ENCODE measurements at regions not wholly inside any gene's neighbourhood (a gene's known extent, or its start where the extent isn't known, plus 50 kb on each side); places are given as distances from the start of the nearest gene placed in this dataset.

DNA sequence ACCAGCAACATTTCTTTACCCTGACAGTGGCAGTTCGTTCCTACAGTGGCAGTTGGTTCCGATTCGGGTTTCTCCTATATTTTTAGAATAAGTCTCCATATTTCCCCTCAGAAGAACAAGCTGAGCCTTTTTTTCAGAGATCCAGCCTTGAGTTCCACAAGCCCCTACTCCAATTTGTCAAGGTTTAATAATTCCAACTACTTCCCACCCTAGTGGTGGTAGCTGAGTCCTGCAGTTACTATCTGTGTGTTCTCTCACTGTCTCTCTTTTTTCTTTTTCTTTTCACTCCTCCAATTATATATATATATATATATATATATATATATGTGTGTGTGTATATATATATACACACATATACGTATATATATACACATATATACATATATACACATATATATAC lies 1347.3 kb downstream of the PCDH9 start:
- no peak for DNase-seq (ENCODE audit: low spot score)

DNA sequence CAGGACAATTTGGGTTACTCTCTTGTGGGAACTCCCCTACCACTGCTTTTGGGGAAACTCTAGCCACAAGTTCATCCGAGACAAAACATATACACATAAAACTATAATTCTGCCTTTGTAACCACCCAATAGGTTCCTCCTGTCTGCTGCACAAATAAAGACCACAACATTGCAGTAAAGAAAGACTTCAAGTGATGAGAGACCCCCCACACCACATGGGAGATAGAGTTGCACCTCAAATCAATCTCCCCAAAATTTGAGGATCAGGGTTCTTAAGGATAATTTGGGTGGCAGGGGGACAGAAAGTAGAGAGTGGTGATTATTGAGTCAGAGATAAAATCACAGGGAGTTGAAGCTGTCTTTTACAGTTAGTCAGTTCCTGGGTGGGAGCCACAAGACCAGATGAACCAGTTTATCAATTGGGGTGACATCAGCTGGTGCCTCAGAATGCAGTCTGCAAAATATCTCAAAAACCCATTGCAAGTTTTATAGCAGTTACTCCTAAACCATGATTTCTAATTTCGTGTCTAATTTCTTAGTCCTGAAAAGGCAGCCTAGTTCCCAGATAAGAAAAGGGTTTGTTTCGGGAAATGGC lies 1348.5 kb downstream of the PCDH9 start:
- DNase-seq (ENCODE audit: low spot score): no peak

DNA sequence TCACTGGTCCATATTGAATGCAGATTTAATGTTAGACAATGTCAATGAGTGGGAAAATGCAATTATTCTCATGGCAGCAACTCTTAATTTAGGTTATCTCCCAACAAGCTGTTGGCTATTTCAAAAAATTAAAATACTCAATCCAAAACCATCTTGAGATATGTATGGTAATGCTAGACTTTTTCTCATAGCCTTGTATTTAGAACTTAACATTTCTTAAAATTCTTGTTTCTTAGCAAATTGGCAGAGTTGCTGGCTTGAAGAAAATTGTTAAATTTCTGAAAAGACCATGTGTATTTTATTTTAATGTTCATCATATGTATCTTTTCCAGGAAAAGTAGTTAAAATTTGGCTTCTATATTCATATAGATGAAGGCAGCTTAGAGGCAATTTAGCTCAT lies 1355.1 kb downstream of the PCDH9 start:
- no peak for DNase-seq (ENCODE audit: low spot score)

DNA sequence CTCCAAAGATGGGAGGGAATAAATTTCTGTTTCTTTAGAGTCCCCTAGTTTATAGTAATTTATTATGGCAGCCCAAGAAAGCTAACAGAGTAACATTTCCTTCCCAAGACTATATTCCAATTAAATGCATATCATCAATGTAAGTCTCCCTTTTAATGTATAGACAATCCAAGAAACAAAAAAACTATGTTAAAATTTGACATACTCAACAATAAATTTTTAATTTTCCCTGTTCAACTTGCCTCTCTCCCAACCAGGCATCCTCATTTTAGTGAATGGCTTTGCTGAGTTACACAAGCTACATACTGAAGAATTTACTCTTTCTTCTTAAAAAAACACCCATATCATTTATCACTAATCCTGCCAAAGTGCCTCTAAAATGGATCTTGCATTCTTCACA lies 1357.7 kb downstream of the PCDH9 start:
- no peak for DNase-seq (ENCODE audit: low spot score)

DNA sequence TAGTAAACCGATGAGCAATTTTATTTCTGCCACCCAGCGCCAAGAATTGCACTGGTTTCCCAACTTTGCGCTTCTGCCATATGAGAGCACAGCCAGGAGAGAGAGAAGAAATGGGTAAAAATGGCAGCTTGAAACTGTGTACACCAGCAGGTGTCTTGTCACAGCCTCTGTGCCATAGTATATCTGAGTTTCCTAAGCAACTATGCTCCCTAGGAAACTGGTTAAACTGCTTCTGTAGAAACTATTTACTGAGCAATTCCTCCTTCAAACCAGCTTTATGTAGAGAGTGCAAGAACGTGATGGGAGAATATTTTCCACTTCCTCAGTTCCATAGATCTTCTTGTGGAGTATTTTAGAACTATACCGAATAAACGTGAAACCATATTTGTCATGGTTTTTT lies 1361.3 kb downstream of the PCDH9 start:
- DNase-seq (ENCODE audit: low spot score): no peak

DNA sequence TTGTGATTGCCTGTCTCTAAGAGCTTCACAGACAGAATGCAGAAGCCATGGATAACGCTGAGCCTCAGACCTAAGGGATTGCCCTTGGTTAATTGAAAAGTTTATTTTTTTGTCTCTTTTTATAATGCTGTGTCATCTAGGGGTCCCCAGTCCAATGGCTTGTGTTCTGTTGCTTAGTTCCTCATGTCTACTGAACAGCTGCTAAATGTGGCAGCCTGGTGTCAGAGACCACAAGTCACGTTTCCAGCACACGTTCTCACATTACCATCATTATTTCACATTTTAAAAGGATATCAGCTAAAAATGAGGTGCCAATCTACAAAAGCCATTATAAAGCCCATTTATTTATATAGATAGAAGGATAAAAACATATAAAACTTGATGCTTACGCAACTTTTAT lies 1362.0 kb downstream of the PCDH9 start:
- no peak for DNase-seq (ENCODE audit: low spot score)

DNA sequence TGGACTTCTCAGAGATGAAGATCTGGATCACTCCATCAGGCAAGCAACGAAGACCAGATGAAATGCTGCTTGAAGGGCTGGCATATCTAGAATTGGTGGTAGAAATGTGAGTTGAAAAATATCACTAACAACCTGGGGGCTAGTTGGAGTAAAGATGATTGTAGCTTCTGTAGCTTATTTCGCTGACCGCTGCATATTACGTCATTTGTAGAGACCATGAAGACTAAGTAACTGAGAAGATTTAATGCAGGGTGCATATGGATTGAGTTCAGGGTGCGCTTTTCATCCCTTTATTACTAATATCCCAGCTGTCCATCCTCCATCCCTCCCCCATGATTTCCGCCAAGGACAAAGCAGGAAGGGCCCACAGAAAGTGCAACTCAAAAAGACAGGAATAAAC lies 1364.0 kb downstream of the PCDH9 start:
- DNase-seq (ENCODE audit: low spot score): no peak

DNA sequence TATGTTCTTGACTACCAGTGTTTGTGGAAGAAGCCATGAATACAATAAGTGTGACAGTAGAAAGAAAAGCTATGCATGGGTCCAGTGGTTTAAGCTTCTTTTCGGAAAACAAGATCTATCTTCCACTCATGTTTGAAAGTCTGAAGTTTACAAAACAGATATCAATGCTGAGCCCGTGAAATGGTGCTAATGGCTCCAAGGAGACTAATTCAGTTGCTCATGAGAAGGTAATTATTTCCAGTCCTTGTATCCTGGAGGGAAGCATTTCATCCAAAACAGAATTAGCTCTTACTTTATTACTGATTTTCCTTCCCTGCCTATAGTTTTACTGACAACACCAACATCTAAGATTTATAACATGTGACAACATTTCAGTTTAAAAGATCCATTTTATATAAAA lies 1364.9 kb downstream of the PCDH9 start:
- no peak for DNase-seq (ENCODE audit: low spot score)

DNA sequence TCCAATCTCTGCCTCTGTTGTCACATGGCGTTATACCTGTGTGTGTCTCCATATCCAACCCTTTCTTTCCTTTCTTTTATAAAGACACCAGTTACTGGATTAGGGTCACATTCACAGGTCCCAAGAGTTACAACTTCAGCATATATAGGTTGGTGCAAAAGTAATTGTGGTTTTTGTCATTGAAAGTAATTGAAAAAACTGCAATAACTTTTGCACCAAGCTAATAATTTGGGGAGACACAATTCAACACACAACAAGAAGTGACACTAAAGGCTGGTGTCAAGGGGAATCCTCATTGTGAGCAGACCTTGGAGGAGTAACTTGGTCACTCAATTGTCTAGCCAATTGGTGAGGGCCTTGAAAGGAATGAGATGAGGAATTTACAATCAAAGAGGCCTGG lies 1366.1 kb downstream of the PCDH9 start:
- no peak for DNase-seq (ENCODE audit: low spot score)

DNA sequence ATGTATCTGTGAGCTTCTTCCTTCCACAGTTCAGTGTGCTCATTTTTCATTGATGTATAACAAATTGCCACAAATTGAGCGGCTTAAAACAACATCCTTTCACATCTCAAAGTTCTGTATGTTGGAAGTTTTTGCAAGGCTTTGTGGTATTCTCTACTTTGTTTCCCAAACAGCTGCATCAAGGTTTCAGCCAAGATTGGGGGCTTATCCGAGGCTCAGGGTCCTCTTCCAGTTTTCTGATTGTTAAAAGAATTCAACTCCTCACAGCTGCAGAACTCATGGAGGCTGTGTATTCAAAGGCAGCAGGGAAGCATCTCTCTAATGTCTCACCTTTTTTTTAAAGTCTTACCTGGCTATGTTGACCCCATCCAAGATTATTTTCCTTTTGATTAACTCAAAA lies 1369.8 kb downstream of the PCDH9 start:
- no peak for DNase-seq (ENCODE audit: low spot score)

DNA sequence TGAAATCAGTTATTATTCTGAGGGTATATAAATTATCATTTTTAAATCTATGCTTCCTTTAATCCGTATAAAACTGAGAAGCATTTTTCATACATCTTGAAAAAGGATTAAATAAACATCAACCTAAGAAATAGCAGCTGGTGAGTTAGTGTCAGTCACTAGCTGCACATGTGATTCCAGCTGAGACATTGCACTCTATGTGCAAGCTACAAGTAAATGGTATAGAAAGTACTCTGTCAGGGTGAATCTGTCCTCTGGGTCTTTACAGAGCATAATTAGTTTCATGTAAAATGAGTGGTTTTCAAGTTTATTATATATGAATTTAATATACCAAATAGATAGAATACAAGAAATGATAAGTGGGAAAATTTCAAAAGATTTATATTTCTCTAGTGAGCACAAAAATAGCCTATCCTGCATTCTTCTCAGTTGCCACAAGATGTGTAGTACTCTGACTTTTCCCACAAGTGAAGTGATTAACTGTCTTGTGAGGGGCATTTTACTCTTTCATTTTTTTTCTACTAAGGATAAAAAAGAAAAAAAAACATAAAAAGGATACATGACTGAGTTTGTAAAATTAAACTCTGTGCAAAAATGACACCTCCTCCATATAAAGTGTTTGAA lies 1372.1 kb downstream of the PCDH9 start:
- no peak for DNase-seq (ENCODE audit: low spot score)

DNA sequence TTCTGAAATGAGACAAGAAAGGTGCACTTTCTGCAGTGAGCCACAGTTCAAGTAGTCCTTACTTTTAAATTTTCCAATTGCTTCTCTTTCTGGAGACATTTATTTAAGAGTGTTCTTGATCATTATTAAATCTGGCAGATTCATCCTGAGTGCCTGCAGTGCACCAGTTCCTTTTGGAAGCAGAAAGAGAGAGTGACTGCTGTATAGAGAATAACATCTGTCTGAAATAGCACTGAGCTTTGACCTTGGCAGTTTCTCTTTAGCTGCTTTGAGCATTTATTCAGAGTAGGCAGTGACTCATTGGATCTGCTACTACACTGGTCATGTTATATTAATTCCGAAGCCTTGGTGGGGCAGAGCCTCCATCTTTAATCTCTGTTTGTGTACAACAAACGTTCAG lies 1373.7 kb downstream of the PCDH9 start:
- DNase-seq (ENCODE audit: low spot score): peak; percentile 20

DNA sequence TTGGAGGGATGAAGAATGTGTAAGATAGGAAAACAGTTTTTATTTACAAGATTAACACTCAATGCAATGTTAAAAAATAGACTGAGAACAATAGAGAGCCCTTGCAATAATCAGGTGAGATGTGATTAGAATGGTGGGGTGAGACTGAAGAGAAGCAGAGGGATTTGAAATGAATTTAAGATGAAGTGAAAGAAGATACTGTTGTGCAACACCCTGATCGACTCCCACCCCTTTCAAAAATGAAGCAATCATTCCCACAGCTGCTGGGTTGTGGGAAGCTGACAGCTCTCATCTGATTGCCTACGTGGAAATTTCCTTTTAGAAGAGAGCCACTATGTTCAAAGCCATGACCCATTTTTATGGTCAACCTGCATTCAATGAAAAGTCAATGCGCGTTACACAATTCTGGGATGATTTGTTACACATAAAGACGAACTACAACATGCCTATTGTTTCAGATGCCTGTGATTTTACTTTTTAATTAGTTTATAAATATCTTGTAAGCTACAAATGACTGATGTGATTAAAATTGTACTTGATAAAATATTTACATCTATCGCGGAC lies 1374.8 kb downstream of the PCDH9 start:
- DNase-seq (ENCODE audit: low spot score): no peak

DNA sequence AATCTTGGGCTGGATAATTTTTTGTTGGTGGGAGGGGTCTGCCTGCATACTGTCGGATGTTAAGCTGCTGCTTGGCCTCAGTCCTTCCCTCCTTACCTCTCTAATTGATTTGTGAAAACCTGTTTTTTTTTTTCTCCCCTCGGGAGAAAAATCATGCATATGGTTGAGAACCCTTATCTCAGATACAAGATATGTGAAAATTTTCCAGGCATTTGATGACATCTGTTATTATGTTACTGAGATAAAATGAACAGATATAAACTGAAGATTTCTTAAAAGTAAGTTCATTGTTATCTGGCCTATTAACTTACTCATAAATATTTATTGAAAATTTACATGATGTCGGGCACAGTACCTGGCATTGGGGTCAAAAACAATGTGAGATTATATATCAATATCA lies 1375.7 kb downstream of the PCDH9 start:
- DNase-seq (ENCODE audit: low spot score): no peak

DNA sequence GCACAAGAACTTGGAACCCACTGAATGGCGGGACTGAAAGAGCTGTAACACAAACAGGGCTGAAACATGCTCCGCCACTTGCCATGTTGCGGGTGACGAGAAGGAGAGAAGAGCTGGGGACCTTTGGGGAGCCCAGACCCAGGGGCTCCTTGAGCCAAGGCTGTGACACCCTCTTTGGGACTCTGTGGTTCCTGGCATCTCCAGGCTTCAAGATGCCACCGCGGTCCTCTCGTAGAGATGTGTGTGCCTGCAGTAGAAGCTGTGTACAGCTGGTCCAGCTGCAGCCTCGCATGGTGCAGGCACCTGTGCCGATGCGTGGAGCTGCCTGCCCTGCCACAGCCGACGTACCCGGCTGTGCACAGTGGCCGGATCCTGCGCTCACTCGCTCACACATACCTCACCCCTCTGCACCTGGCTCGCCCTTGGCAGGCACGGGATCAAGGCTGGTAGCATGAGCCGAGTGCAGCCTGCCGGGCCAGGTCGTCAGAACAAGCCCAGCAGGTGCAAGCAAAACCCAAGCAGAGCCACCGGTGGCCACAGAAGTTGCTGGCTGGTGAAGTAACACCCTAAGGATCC lies 1385.8 kb downstream of the PCDH9 start:
- no peak for DNase-seq (ENCODE audit: low spot score)

DNA sequence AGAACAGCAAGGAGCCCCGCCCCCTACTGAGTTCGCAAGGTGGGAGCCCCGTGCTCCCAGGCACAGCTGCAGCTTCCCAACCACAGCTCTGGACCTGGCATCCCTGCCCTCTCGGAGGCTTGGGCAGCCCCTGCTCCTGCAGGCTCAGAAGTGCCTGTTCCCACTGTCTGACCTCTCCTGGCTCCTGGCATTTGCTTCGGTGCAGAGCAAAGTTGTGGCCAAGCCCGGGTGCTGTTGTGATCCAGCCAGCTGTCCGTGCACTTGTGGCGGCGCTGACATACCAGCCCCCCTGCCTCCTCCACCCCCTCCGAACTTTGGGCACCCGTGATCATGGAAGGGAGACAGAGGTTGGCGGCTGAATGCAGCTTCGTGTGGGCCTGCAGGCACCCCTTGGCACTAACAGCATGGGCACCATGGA lies 1386.8 kb downstream of the PCDH9 start:
- no peak for DNase-seq (ENCODE audit: low spot score)

DNA sequence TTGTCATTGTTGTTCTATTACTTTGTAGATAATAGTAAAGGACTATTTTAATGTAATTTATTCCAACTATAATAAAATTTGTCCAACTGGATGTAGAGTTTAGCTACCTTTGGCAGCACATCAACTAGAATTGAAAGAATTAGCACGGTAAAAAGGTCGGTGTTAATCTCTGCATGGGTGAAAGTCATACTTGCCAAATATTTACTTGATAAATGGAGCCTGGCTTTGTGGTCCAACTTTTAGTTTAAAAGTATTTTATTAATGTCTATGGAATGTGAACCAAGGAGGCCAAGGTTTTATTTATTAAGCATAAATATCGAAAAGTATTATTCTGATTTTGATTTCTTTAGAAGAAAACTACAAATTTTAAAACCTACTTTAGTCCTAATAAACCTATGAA lies 1389.0 kb downstream of the PCDH9 start:
- DNase-seq (ENCODE audit: low spot score): no peak

DNA sequence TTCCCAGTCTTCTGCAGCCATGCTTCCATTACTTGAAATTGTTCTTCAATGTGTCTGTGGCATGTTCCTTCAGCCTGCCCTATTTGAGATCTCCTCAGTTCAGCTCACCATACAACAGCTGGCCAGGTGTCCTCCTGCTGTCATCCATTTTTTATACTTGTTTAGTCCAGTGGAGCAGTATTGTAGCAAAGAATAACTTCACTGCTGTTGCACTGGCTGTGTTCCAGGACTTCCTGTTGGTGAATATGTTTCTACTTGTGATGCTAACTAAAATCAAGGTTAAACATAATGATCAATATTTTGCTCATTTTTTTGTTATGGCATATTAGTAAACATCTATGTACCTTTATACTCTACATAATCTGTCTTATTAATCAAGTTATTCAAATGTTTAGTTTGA lies 1394.1 kb downstream of the PCDH9 start:
- no peak for DNase-seq (ENCODE audit: low spot score)

DNA sequence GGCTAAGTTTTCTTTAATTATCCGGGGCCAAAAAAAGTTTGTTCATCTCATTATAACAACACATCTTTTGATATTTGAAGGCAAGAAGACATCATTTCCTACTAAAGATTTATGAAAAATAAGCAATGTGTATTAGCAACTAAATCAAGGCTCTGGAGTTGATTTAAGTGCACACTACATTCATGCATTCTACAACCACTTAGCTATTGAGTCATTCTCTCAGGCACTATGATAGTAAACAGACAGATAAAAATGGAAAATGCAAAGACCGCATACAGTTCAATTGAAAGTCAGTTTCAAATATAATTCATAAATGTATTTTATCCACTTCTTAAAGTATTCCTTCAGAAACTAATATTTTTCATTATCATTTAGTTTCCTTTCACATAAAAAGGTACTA lies 1395.2 kb downstream of the PCDH9 start:
- DNase-seq (ENCODE audit: low spot score): no peak

DNA sequence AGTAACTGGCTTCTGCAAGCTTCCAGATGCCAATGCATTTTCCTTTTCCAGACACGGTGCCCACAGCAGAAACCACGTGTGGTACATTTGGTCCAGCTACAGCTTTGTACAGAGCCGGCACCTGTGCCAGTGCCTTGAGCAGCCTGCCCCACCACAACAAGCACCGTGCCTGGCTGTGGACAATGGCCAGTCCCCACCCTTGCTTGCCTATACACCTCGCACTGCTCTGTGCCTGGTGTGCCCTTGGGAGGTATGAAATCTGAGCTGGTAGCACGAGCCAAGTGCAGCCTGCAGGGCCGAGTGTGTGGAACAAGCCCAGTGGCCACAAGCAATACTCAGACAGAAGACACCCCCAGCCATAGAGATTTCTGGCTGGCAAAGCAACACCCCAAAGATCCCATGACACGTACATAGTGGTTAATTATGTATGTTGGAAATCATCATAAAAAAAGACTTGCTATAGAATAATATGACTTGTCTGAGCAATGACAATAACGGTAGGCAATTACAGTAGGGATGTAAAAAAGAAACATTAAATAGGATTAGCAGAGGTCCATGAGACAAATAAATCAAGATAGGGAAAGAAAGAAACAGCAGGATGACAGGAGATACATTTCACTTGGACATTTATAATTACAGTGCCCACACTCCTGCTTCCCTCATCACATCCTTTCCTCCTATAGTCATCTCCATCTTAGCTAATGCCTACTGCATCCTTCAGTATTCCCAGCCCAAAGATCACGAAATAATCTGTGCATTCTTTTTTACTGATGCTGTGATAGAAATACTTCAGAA lies 1399.5 kb downstream of the PCDH9 start:
- DNase-seq (ENCODE audit: low spot score): no peak

DNA sequence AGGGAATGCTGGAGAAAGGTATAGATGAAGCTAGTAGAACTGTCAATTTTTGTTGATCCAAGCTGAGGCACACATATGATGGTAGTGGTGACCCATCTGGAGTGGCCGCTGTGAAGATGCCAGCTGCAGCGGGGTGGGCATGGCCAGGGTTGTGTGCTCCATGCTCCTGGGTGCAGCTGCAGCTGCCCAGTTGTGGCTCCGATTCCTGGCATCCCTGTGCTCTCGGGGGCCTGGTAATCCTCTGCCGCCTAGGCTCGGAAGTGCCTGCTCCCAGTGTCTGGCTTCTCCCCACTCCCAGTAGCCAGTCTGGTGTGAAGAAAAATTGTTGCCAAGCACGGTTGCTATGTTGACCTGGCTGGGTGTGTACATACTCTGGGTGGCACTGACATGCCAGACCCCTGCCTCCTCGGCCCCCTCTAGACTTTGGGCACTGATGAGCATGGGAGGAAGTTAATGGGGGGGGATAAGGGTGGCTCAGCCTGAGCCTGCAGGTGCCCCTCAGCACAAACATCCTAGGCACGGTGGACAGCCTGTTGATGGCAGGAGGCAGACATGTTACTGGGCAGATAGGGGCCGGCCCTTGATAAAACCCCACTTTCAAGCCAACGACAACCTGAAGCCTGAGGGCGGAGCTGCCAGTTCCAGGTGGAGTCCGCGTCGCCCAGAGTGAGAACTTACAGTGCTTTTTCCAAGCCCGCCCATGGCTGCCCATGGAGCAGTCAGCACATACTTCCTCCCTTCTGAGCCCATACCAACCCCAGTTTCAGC lies 1400.7 kb downstream of the PCDH9 start:
- no peak for DNase-seq (ENCODE audit: low spot score)

DNA sequence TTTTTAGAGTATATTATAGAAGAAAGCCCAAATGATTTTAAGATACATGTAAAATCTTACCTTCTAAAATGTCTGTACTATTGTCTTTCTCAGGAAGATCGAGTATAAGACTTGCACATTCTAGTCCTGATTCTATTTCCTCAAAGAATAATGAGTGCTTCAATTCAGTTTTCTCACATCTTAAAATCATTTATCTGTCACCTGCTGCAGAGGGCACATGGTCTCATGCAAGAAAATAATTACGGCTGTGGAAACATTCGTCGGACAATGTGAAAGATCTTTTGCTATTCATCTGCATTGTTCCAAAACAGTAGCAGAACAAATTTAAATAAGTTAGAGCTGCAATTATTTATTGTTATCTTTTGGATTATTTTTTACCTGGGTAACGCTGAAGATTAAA lies 1403.5 kb downstream of the PCDH9 start:
- DNase-seq (ENCODE audit: low spot score): no peak
